ENCODE measurements at regions not wholly inside any gene's neighbourhood (a gene's known extent, or its start where the extent isn't known, plus 50 kb on each side); places are given as distances from the start of the nearest gene placed in this dataset.

DNA sequence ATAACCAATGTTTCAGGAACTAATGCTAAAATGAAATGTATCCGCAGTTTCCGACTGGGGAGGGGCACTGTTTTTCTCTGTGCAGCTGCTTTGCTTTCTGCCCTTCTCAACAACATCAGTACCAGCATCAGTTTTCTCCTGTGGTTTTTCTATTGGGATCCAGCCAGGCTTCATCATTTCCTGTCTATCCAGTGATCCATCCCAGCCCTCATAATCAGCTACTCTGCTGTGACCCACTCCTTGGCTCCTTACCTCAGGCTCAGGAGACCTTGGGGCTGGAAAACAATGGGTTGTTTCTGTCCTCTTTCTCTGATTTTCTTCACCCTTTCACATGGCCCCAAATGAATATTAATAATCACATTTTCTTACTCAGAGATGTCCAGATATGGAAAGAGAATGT is 222.2 kb upstream of the DKK2 start:
- TF ChIP-seq, protein P1, sequence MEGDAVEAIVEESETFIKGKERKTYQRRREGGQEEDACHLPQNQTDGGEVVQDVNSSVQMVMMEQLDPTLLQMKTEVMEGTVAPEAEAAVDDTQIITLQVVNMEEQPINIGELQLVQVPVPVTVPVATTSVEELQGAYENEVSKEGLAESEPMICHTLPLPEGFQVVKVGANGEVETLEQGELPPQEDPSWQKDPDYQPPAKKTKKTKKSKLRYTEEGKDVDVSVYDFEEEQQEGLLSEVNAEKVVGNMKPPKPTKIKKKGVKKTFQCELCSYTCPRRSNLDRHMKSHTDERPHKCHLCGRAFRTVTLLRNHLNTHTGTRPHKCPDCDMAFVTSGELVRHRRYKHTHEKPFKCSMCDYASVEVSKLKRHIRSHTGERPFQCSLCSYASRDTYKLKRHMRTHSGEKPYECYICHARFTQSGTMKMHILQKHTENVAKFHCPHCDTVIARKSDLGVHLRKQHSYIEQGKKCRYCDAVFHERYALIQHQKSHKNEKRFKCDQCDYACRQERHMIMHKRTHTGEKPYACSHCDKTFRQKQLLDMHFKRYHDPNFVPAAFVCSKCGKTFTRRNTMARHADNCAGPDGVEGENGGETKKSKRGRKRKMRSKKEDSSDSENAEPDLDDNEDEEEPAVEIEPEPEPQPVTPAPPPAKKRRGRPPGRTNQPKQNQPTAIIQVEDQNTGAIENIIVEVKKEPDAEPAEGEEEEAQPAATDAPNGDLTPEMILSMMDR (conservative IDR thresholded peaks at IDR 0.05): no peak
- TF ChIP-seq EZH2 (IDR thresholded peaks at IDR 0.05; ENCODE audit: low read depth): no peak
